Nephron progenitor cell (in vitro differentiated cells): ENCODE measurements at regions not wholly inside any gene's neighbourhood (a gene's known extent, or its start where the extent isn't known, plus 50 kb on each side); places are given as distances from the start of the nearest gene placed in this dataset.
"Not testable (repeated sequence)": the region's sequence is repeated elsewhere in the genome, so short reads cannot be mapped to it uniquely, and the experiment has no call there.

Experiments used
- DNase-seq: peaks from one replicate; pipeline ENCODE4 v3.0.0; 2021
- H3K27ac Mint-ChIP-seq: 2 replicates; pipeline ENCODE4 v1.8.0; 2021; ENCODE audit warnings: mild to moderate bottlenecking, moderate library complexity, mixed read lengths
- H3K27me3 Mint-ChIP-seq: 2 replicates; pipeline ENCODE4 v1.8.0; 2021; ENCODE audit warnings: mild to moderate bottlenecking, low read depth, mixed read lengths; ENCODE audit not compliant: poor library complexity
- H3K36me3 Mint-ChIP-seq: 2 replicates; pipeline ENCODE4 v1.8.0; 2021; ENCODE audit warnings: low read depth, mixed read lengths
- H3K4me1 Mint-ChIP-seq: 2 replicates; pipeline ENCODE4 v1.8.0; 2021; ENCODE audit warnings: mixed read lengths
- H3K4me3 Mint-ChIP-seq: 2 replicates; pipeline ENCODE4 v1.8.0; 2021; ENCODE audit warnings: mild to moderate bottlenecking, moderate library complexity, mixed read lengths
- H3K9me3 Mint-ChIP-seq: 2 replicates; pipeline ENCODE4 v1.8.0; 2021; ENCODE audit warnings: mild to moderate bottlenecking, moderate library complexity, mixed read lengths
- CTCF ChIP-seq: fragments of 200-600 bp; sonication (generic); IDR thresholded peaks from 2 replicates; pipeline ENCODE4 v1.5.0; 2021; ENCODE audit warnings: antibody characterized with exemption

GRCh38 chr20:4318891-4319290 lies 69.8 kb upstream of the ADRA1D start:
- H3K4me1 Mint-ChIP-seq: no peaks in the 10 kb centered on the region
- H3K4me3 Mint-ChIP-seq: no peak overlapping the region
- H3K9me3 Mint-ChIP-seq: no peaks in the 10 kb centered on the region
- no peaks in the 10 kb centered on the region for H3K36me3 Mint-ChIP-seq
- peaks cover 11% of the 10 kb centered on the region for H3K27me3 Mint-ChIP-seq
- TF ChIP-seq CTCF: no peak
- H3K27ac Mint-ChIP-seq: no peak overlapping the region
- DNase-seq: no peak

GRCh38 chr20:4310616-4311015 lies 61.5 kb upstream of the ADRA1D start:
- not testable (repeated sequence) for H3K9me3 Mint-ChIP-seq, H3K4me1 Mint-ChIP-seq, DNase-seq, H3K4me3 Mint-ChIP-seq, H3K36me3 Mint-ChIP-seq, H3K27me3 Mint-ChIP-seq, H3K27ac Mint-ChIP-seq

- H3K36me3 Mint-ChIP-seq: no peaks in the 10 kb centered on the region
- H3K27me3 Mint-ChIP-seq: peaks cover 20% of the 10 kb centered on the region
- DNase-seq: no peak
- H3K4me1 Mint-ChIP-seq: no peaks in the 10 kb centered on the region
- no peak overlapping the region for H3K27ac Mint-ChIP-seq
- no peak overlapping the region for H3K4me3 Mint-ChIP-seq
- TF ChIP-seq CTCF: no peak
- H3K9me3 Mint-ChIP-seq: peaks cover 4% of the 10 kb centered on the region
Observed at GRCh38 chr20:4306206-4306605, 57.1 kb upstream of the ADRA1D start.

- peaks cover 27% of the 10 kb centered on the region for H3K27me3 Mint-ChIP-seq
- no peak overlapping the region for H3K27ac Mint-ChIP-seq
- no peak overlapping the region for H3K4me3 Mint-ChIP-seq
- peaks cover 4% of the 10 kb centered on the region for H3K9me3 Mint-ChIP-seq
- H3K4me1 Mint-ChIP-seq: no peaks in the 10 kb centered on the region
- no peak for TF ChIP-seq CTCF
- DNase-seq: no peak
- H3K36me3 Mint-ChIP-seq: no peaks in the 10 kb centered on the region
Observed at GRCh38 chr20:4305091-4305490, 56.0 kb upstream of the ADRA1D start.

GRCh38 chr20:4304601-4305000 lies 55.5 kb upstream of the ADRA1D start:
- no peak overlapping the region for H3K4me3 Mint-ChIP-seq
- no peaks in the 10 kb centered on the region for H3K36me3 Mint-ChIP-seq
- H3K9me3 Mint-ChIP-seq: peaks cover 2% of the 10 kb centered on the region
- H3K27me3 Mint-ChIP-seq: peaks cover 27% of the 10 kb centered on the region
- DNase-seq: no peak
- no peak overlapping the region for H3K27ac Mint-ChIP-seq
- TF ChIP-seq CTCF: no peak
- H3K4me1 Mint-ChIP-seq: no peaks in the 10 kb centered on the region

- H3K4me1 Mint-ChIP-seq: no peaks in the 10 kb centered on the region
- H3K27me3 Mint-ChIP-seq: peaks cover 27% of the 10 kb centered on the region
- no peak overlapping the region for H3K27ac Mint-ChIP-seq
- peaks cover 6% of the 10 kb centered on the region for H3K9me3 Mint-ChIP-seq
- H3K36me3 Mint-ChIP-seq: no peaks in the 10 kb centered on the region
- DNase-seq: no peak
- TF ChIP-seq CTCF: no peak
- H3K4me3 Mint-ChIP-seq: no peak overlapping the region
Observed at GRCh38 chr20:4303136-4303535, 54.0 kb upstream of the ADRA1D start.
